IgD-negative memory B cell (primary cell): ENCODE measurements at regions not wholly inside any gene's neighbourhood (a gene's known extent, or its start where the extent isn't known, plus 50 kb on each side); places are given as distances from the start of the nearest gene placed in this dataset.

Experiments used
- H3K27ac Mint-ChIP-seq, 3 donors: one replicate each; pipeline ENCODE4 v1.8.0; 2020 to 2022; ENCODE audit warnings: mild to moderate bottlenecking in 3 of 3, mixed read lengths in 3 of 3, moderate library complexity in 1 of 3
- H3K27me3 Mint-ChIP-seq: one replicate; pipeline ENCODE4 v1.8.0; 2021; ENCODE audit warnings: mixed read lengths
- H3K36me3 Mint-ChIP-seq: one replicate; pipeline ENCODE4 v1.8.0; 2020; ENCODE audit warnings: mild to moderate bottlenecking, mixed read lengths
- H3K4me1 Mint-ChIP-seq, 3 donors: one replicate each; pipeline ENCODE4 v1.8.0; 2020 to 2022; ENCODE audit warnings: mixed read lengths in 3 of 3, mild to moderate bottlenecking in 1 of 3
- H3K4me3 Mint-ChIP-seq, 4 donors: one replicate each; pipeline ENCODE4 v1.8.0; 2020 to 2022; ENCODE audit warnings: mild to moderate bottlenecking in 4 of 4, mixed read lengths in 4 of 4, moderate library complexity in 3 of 4
- H3K9me3 Mint-ChIP-seq, 3 donors: one replicate each; pipeline ENCODE4 v1.8.0; 2020 to 2021; ENCODE audit warnings: mixed read lengths in 3 of 3, mild to moderate bottlenecking in 1 of 3

DNA sequence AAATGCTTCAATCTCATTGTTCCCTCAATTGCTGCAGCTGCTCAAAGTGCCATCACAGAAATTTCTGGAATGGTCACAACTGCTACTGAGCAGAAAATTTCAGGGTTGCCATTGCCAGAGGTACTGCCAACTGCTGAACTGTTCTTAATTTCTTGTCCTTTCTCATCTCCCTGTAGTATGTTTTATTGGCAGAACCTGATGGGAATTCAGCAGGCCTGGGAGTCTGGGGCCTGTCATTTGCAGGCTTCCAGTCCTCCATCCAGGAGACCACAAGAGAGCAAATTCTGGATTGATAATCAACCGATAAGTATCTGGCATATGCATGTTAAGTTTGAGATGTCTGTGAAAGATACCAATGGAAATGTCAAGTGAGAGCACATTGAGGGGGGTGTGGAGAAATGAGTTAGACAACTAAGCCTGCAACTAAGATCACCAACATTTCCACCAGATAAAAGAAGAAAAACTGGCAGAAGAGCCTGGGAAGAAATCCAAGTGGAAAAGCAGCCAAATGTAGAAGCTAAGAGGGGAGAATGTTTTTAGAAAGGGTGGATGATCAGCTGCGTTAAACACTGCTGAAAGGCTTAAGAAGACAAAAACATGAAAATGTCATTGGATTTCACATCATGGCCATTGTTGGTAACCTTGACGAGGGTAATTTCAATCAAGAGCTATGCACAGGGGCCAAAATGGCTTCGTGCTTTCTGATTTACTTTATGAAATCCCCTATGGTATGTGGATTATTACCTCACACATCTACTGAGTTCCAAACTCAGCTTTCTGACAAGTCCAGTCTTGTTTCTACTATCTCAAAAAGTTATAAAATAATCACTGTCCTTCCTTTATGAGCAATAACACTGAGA is 648.1 kb downstream of the PLPP3 start:
- Mint-ChIP-seq H3K27ac (no peak overlapping the region), H3K4me3 (no peak overlapping the region), H3K36me3 (no peaks in the 10 kb centered on the region), H3K27me3 (no peaks in the 10 kb centered on the region), H3K4me1 (no peaks in the 10 kb centered on the region), H3K9me3 (peaks cover 0 to 2% (median 0%) of the 10 kb centered on the region in 3 donors)

DNA sequence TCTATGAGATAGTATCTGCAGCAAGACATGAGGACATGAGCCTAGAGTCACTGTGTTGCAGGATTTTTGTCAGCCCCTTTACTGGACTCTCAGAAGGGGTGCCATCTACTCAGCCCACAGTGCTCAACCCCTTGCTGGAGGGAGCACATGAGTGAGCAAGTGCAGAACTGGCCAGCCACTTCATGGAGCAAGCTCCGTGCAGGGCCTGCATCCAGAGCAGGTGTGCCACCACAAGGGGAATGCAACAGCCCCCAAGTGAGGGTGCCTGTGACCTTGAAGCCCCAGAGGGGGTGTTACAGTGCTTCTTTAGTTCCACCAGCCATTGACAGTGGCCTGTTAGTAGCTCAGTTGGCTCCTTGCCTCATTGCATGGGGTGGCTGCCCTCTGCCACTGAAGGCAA is 649.7 kb downstream of the PLPP3 start:
- Mint-ChIP-seq H3K4me1 (no peaks in the 10 kb centered on the region), H3K27me3 (no peaks in the 10 kb centered on the region), H3K4me3 (no peak overlapping the region), H3K27ac (no peak overlapping the region), H3K9me3 (no peaks in the 10 kb centered on the region), H3K36me3 (no peaks in the 10 kb centered on the region)

DNA sequence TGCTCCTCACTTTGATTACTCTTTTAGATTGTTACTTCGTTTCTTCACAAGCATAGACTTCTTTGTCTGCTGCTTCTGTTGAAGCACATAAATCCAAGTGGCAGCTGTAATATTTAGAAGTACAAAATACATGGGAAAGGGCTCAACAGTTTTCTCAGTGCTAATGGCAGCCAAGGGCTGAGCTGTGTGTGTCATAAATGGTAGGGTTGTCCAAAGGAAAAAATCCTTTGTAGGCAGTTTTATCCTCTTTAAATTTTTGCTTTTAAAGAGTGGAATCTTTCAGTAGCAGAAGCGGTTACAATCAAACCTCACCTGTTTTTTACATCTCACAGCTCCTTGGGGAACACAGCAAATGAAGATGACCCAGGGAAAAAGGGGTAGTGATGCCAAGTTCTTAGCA is 650.8 kb downstream of the PLPP3 start:
- Mint-ChIP-seq H3K4me3 (no peak overlapping the region), H3K27ac (no peak overlapping the region), H3K9me3 (no peaks in the 10 kb centered on the region), H3K27me3 (no peaks in the 10 kb centered on the region), H3K36me3 (no peaks in the 10 kb centered on the region), H3K4me1 (no peaks in the 10 kb centered on the region)

DNA sequence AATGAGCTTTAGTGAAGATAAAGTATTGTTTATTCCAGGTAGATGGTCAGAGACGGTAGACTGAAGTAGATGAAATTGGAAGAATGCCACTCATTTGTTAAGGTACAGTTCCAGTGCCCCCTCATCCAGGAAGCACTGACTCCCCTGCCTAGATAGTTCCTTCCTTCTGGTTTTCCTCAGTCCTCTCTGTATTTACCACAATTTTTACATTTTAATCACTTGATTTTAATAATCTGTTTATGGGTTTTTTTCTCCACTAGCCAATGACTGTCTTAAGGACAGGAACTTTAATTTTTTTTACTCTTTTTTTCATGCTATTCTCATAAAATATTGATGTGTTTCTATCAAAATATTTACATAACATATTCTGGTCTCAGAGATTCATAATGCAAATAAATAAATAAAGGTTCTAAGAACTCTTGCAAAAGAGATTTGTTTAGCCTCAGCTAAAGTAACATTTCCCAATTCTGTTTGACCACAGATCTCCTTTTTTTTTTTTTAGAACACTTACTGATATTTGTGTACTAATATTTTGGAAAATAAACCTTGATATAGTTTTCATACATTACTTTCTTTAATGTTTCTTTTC is 651.6 kb downstream of the PLPP3 start:
- H3K4me3 Mint-ChIP-seq: no peak overlapping the region
- H3K36me3 Mint-ChIP-seq: no peaks in the 10 kb centered on the region
- H3K4me1 Mint-ChIP-seq: no peaks in the 10 kb centered on the region
- H3K27me3 Mint-ChIP-seq: no peaks in the 10 kb centered on the region
- no peak overlapping the region for H3K27ac Mint-ChIP-seq
- H3K9me3 Mint-ChIP-seq: no peaks in the 10 kb centered on the region

DNA sequence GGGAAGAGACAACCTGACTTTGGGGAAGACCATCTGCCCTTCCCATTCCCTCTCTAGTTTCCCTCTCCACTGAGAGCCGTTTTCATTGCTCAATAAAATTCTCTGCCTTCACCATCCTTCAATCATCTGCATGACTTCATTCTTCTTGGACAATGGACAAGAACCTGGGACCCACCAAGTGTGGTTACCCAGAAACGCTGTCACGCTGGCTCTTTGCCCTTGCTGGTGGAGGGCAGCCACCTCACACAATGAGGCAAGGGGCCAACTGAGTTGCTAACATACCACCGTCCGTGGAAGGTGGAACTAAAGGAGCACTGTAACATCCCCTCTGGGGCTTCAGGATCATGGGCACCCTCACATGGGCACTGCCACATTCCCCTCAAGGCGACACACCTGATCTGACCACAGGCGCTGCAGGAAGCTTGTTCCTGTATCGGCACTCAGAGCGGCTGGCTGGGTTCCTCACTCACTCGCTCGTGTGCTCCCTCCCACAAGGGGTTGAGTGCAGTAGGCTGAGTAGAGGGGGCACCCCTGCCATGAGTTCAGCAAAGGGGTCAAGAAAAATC is 652.4 kb downstream of the PLPP3 start:
- H3K36me3 Mint-ChIP-seq: no peaks in the 10 kb centered on the region
- H3K9me3 Mint-ChIP-seq: no peaks in the 10 kb centered on the region
- no peaks in the 10 kb centered on the region for H3K4me1 Mint-ChIP-seq
- H3K4me3 Mint-ChIP-seq: peak overlapping the region in 1 of 4 donors; percentile 19
- H3K27ac Mint-ChIP-seq: no peak overlapping the region
- H3K27me3 Mint-ChIP-seq: no peaks in the 10 kb centered on the region

DNA sequence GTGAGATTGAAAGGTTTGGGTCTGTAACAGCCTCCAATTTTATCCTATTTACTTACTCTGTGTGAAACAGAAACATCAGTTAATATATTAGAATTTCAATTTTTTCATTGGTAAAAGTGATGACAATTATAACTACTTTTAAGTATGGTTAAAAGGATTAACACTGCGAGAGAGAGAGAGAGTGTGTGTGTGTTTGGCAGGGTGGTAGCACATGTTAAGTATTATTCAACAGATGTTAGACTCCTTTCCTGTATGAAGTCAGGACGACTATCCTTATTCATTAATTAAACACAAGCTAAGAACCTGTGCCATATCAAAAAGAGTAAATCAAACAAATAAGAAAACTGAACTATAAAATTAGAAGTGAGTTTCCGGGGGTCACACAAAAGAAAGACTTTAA is 662.5 kb downstream of the PLPP3 start:
- H3K36me3 Mint-ChIP-seq: peaks cover 2% of the 10 kb centered on the region
- no peak overlapping the region for H3K27ac Mint-ChIP-seq
- no peaks in the 10 kb centered on the region for H3K4me1 Mint-ChIP-seq
- no peaks in the 10 kb centered on the region for H3K9me3 Mint-ChIP-seq
- peaks cover 1% of the 10 kb centered on the region for H3K27me3 Mint-ChIP-seq
- no peak overlapping the region for H3K4me3 Mint-ChIP-seq

DNA sequence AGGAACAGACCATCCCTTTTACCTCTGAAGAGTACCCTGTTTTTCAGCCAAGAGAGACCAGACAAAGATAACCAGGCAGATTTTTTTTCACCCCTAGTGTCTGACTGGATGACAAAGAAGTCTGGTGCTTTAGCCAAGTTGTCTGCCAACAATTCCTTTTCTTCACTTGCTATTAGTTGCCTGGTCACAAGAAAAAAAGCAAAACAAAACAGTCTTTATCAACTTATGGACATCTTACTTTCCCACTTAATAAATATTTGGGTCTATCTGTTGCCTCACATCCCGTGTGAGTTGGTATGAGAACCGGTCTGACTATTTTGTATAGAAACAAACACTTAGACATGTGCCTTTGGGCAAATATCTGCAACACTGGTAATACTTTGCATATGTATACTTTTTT is 662.9 kb downstream of the PLPP3 start:
- H3K27ac Mint-ChIP-seq: no peak overlapping the region
- no peak overlapping the region for H3K4me3 Mint-ChIP-seq
- peaks cover 1% of the 10 kb centered on the region for H3K27me3 Mint-ChIP-seq
- H3K9me3 Mint-ChIP-seq: no peaks in the 10 kb centered on the region
- peaks cover 2% of the 10 kb centered on the region for H3K36me3 Mint-ChIP-seq
- no peaks in the 10 kb centered on the region for H3K4me1 Mint-ChIP-seq

DNA sequence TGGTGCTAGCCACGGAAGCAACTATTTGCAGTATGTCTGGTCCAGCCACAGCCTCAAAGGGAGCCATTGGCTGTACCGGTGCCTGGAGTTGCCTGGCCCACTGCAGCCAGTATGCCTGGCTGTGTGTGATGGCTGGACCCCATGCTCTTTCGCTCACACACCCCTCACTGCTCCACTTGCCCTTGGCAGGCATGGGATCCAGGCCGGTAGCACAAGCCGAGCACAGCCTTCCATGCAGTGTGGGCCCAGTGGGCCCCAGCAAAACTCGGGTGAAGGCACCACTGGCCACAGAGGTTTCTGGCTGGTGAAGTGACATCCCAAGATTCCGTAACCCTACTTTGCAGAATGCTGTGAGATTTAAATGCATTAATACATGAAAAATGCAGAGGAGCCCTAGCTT is 665.8 kb downstream of the PLPP3 start:
- Mint-ChIP-seq H3K4me3 (no peak overlapping the region), H3K27me3 (no peaks in the 10 kb centered on the region), H3K9me3 (no peaks in the 10 kb centered on the region), H3K4me1 (no peaks in the 10 kb centered on the region), H3K27ac (no peak overlapping the region), H3K36me3 (peaks cover 5% of the 10 kb centered on the region)

DNA sequence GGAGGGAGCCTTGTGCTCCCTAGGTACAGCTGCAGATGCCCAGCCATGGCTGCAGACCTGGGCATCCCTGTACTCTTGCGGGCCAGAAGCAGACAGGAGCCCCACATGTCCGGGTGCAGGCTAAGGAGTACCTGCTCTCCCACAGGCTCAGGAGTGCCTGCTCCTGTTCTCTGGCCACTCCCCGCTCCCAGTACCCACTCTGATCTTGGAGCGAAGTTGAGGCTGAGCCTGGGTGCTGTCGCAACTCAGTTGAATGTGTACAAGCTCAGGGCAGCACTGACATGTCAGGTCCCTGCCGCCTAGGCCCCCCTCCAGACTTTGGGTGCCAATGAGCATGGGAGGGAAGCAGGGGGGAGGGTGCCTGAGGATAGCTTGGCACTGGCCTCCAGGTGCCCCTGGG is 666.9 kb downstream of the PLPP3 start:
- Mint-ChIP-seq H3K27ac (no peak overlapping the region), H3K4me1 (no peaks in the 10 kb centered on the region)

DNA sequence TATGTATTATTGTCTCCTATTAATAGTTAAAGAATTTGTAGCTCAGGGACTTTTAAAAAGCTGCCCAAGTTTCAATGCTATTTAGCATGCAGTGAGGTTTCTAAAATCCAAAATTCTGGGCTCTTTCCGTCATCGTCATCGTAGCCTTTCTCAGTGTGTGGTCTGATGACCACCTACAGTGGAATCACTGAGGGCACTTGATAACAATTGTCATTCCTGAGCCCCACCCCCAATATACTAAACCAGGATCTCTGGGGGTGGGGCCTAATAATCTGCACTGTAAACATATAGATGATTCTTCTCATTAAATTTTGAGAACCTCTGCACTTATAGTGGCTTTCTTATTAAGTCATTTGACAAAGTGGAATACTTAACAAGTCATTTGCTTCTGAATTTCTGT is 674.8 kb downstream of the PLPP3 start:
- Mint-ChIP-seq H3K36me3 (peaks cover 2% of the 10 kb centered on the region), H3K27me3 (peaks cover 5% of the 10 kb centered on the region), H3K9me3 (peaks cover 2 to 5% (median 3%) of the 10 kb centered on the region in 3 donors), H3K27ac (no peak overlapping the region), H3K4me3 (no peak overlapping the region), H3K4me1 (no peaks in the 10 kb centered on the region)

More for the DNA sequence above, 666.9 kb downstream of the PLPP3 start:
- Mint-ChIP-seq H3K27me3 (no peaks in the 10 kb centered on the region), H3K4me3 (no peak overlapping the region), H3K36me3 (peaks cover 5% of the 10 kb centered on the region), H3K9me3 (no peaks in the 10 kb centered on the region)

DNA sequence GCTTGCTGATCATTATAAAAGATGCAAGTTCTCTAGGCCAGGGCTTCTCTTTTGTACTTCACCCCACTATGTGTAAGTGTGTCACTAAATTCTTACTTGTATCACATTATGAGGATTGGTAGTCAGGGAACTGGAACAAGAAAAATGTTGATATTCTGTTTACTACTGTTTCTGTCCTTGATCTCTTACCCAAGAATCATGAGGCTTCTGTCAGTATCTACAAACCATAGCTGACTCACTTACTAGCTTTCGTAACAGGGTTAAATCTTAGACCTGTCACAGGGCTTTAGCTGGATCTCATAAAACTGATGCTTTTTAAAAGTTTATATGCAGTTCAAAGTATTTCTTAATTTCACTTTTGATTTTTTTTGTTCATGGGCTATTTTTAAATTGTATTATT is 681.2 kb downstream of the PLPP3 start:
- peaks cover 2% of the 10 kb centered on the region for H3K27me3 Mint-ChIP-seq
- H3K4me3 Mint-ChIP-seq: no peak overlapping the region
- H3K36me3 Mint-ChIP-seq: no peaks in the 10 kb centered on the region
- no peaks in the 10 kb centered on the region for H3K4me1 Mint-ChIP-seq
- H3K9me3 Mint-ChIP-seq: peaks cover 6 to 11% (median 7%) of the 10 kb centered on the region in 3 donors
- no peak overlapping the region for H3K27ac Mint-ChIP-seq

DNA sequence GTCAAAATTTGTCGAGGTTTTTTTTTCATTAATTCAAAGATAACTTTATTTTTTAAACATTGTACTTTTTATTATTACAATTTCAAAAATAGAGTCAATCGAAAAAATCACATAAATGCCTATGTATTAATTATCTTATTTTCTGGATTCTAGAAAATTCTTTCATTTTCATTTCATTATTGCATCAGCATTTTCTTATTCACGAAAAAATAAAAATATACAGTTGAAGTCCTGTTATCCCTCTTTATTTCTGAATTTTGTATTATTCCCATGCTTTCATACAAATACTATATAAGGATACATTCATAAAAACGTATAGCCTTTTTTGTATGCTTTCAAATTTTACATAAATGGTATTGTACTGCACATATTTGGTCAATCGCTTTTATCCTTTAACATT is 681.0 kb upstream of the USP24 start:
- Mint-ChIP-seq H3K36me3 (no peaks in the 10 kb centered on the region), H3K9me3 (peaks cover 10 to 19% (median 19%) of the 10 kb centered on the region in 3 donors), H3K27ac (no peak overlapping the region), H3K27me3 (peaks cover 2% of the 10 kb centered on the region), H3K4me1 (no peaks in the 10 kb centered on the region), H3K4me3 (no peak overlapping the region)

DNA sequence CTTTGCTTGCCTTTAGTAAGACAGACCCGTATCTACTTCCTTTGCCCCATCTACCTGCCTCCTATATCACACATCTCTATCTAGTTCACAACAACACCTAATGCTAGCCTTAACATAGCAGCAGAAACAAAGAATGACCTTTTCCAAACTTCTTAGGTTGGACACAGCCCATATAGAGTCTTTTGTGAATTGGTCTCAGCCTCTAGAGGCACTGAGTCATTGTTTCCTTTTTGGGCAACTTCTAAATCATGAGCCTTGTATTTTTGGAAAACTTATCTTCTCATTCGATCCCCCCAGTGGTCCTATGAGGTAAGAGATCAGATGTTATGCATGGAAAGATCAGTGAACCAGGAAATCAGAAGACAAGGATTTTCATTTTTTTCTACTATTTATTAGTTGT is 679.4 kb upstream of the USP24 start:
- Mint-ChIP-seq H3K27ac (no peak overlapping the region), H3K9me3 (peaks cover 9 to 16% (median 15%) of the 10 kb centered on the region in 3 donors)

DNA sequence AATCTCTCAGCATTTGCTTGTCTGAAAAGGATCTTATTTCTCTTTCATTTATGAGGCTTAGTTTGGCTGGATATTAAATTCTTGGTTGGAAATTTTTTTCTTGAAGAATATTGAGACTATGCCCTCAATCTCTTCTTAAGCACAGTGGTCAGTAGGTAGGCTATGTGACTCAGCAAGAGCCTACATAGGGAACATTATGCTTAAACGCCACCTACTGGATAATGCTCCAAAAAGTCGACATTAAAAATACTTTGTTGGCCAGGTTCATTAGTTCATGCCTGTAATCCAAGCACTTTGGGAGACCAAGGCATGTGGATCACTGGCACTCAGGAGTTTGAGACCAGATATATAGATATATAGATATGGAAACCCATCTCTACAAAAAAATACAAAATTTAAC is 678.0 kb upstream of the USP24 start:
- Mint-ChIP-seq H3K27me3 (peaks cover 4% of the 10 kb centered on the region), H3K4me3 (no peak overlapping the region), H3K9me3 (peaks cover 9 to 16% (median 15%) of the 10 kb centered on the region in 3 donors), H3K4me1 (no peaks in the 10 kb centered on the region), H3K27ac (no peak overlapping the region), H3K36me3 (no peaks in the 10 kb centered on the region)

More for the DNA sequence above, 679.4 kb upstream of the USP24 start:
- no peaks in the 10 kb centered on the region for H3K4me1 Mint-ChIP-seq
- H3K4me3 Mint-ChIP-seq: no peak overlapping the region
- peaks cover 4% of the 10 kb centered on the region for H3K27me3 Mint-ChIP-seq
- no peaks in the 10 kb centered on the region for H3K36me3 Mint-ChIP-seq

DNA sequence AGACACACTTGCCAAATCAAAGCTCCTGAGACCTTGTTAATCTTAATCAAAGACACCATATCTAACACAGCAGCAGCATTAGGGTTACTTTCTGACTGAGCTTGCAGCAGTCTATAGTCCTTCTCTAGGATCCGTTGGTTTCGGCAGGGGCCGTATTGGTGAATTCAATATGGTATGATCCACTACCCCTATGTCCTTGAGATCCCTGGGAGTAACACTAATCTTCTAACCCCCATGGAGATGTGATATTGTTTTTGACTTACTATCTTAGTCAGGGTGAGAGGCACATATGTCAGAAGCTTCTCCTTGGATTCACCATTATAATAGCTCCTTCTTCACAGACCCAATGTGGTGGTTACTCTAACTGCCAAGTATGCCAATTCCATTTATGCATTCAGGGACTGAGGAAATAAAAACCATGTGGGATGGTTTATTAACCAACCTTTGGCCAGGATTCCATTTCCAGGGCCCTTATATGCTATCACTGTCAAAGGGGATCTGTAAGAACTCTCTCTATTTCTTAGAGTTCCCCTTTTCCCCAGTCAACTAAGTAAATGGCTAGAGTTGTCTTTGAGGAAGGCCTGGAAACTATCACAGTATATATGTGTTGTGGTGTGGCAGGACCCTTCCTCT is 673.6 kb upstream of the USP24 start:
- Mint-ChIP-seq H3K27ac (no peak overlapping the region), H3K9me3 (peaks cover 4 to 12% (median 9%) of the 10 kb centered on the region in 3 donors), H3K4me1 (no peaks in the 10 kb centered on the region), H3K36me3 (no peaks in the 10 kb centered on the region), H3K27me3 (peaks cover 4% of the 10 kb centered on the region), H3K4me3 (no peak overlapping the region)
